SH-SY5Y (cell line): ENCODE measurements at regions not wholly inside any gene's neighbourhood (a gene's known extent, or its start where the extent isn't known, plus 50 kb on each side); places are given as distances from the start of the nearest gene placed in this dataset.

ENCODE experiments used
- GATA2 ChIP-seq: IDR thresholded peaks from 2 replicates; pipeline ENCODE4 v1.6.1; 2011; ENCODE audit warnings: mild to moderate bottlenecking, low read depth, low read length
- GATA3 ChIP-seq: IDR thresholded peaks from 2 replicates; pipeline ENCODE4 v1.6.1; 2011; ENCODE audit warnings: low read depth, mild to moderate bottlenecking, low read length, moderate library complexity

GRCh38 chr10:121371836-121372235 is 226.4 kb downstream of the FGFR2 start:
- no peak for TF ChIP-seq GATA3
- no peak for TF ChIP-seq GATA2
